ENCODE measurements at regions not wholly inside any gene's neighbourhood (a gene's known extent, or its start where the extent isn't known, plus 50 kb on each side); places are given as distances from the start of the nearest gene placed in this dataset.

- no peak for ATAC-seq (ENCODE audit: low read depth in 2 of 2)
- Histone ChIP-seq H3K27ac (ENCODE audit: insufficient read depth, low read length, poor library complexity, severe bottlenecking) (no peak overlapping the region), H3K27me3 (ENCODE audit: control insufficient read depth, insufficient read depth, low read length) (peaks cover 3% of the 10 kb centered on the region), H3K36me3 (ENCODE audit: control insufficient read depth, insufficient read depth, low read length) (no peaks in the 10 kb centered on the region), H3K9me3 (ENCODE audit: control insufficient read depth in 2 of 2, low read length in 2 of 2) (peaks cover 3 to 20% of the 10 kb centered on the region in 2 experiments), H3K4me3 (ENCODE audit: low read depth, low read length) (no peak overlapping the region), H3K4me1 (ENCODE audit: control insufficient read depth, insufficient read depth, low read length, poor library complexity, severe bottlenecking) (no peaks in the 10 kb centered on the region)
- Mint-ChIP-seq H3K27me3 (peaks cover 17% of the 10 kb centered on the region), H3K27ac (no peak overlapping the region), H3K4me1 (no peaks in the 10 kb centered on the region), H3K36me3 (no peaks in the 10 kb centered on the region), H3K9me3 (peaks cover 0 to 17% (median 9%) of the 10 kb centered on the region in 7 donors), H3K4me3 (no peak overlapping the region)
- DNase-seq, result no peak
Measured at GRCh38 chr5:175765858-175766257, 105.5 kb upstream of the CPLX2 start.

- H3K4me1 Mint-ChIP-seq, result no peaks in the 10 kb centered on the region
- no peaks in the 10 kb centered on the region for H3K36me3 Mint-ChIP-seq
- Histone ChIP-seq H3K27me3 (ENCODE audit: control insufficient read depth, insufficient read depth, low read length) (peaks cover 3% of the 10 kb centered on the region), H3K36me3 (ENCODE audit: control insufficient read depth, insufficient read depth, low read length) (no peaks in the 10 kb centered on the region), H3K9me3 (ENCODE audit: control insufficient read depth in 2 of 2, low read length in 2 of 2) (peaks cover 3 to 14% of the 10 kb centered on the region in 2 experiments), H3K4me1 (ENCODE audit: control insufficient read depth, insufficient read depth, low read length, poor library complexity, severe bottlenecking) (no peaks in the 10 kb centered on the region), H3K27ac (ENCODE audit: insufficient read depth, low read length, poor library complexity, severe bottlenecking) (no peak overlapping the region), H3K4me3 (ENCODE audit: low read depth, low read length) (no peak overlapping the region)
- no peak overlapping the region for H3K4me3 Mint-ChIP-seq
- DNase-seq (no peak), ATAC-seq (ENCODE audit: low read depth in 2 of 2) (no peak)
- H3K27ac Mint-ChIP-seq, result no peak overlapping the region
- peaks cover 25% of the 10 kb centered on the region for H3K27me3 Mint-ChIP-seq
- peaks cover 0 to 17% (median 9%) of the 10 kb centered on the region in 7 donors for H3K9me3 Mint-ChIP-seq
Measured at GRCh38 chr5:175766963-175767362, 104.4 kb upstream of the CPLX2 start.

GRCh38 chr5:175772747-175773533, 98.4 kb upstream of the CPLX2 start:
- Mint-ChIP-seq H3K4me3 (no peak overlapping the region), H3K27ac (no peak overlapping the region), H3K4me1 (no peaks in the 10 kb centered on the region), H3K36me3 (no peaks in the 10 kb centered on the region), H3K27me3 (peaks cover 28% of the 10 kb centered on the region), H3K9me3 (peaks cover 0 to 6% (median 0%) of the 10 kb centered on the region in 7 donors)
- Histone ChIP-seq H3K27ac (ENCODE audit: insufficient read depth, low read length, poor library complexity, severe bottlenecking) (no peak overlapping the region), H3K4me1 (ENCODE audit: control insufficient read depth, insufficient read depth, low read length, poor library complexity, severe bottlenecking) (no peaks in the 10 kb centered on the region), H3K27me3 (ENCODE audit: control insufficient read depth, insufficient read depth, low read length) (peaks cover 14% of the 10 kb centered on the region), H3K36me3 (ENCODE audit: control insufficient read depth, insufficient read depth, low read length) (no peaks in the 10 kb centered on the region), H3K9me3 (ENCODE audit: control insufficient read depth in 2 of 2, low read length in 2 of 2) (peaks cover 0 to under 1% of the 10 kb centered on the region in 2 experiments), H3K4me3 (ENCODE audit: low read depth, low read length) (no peak overlapping the region)
- ATAC-seq (ENCODE audit: low read depth in 2 of 2) (no peak), DNase-seq (no peak)

GRCh38 chr5:175773534-175774070, 97.8 kb upstream of the CPLX2 start:
- Mint-ChIP-seq H3K36me3 (no peaks in the 10 kb centered on the region), H3K9me3 (no peaks in the 10 kb centered on the region), H3K4me1 (no peaks in the 10 kb centered on the region), H3K4me3 (no peak overlapping the region), H3K27ac (no peak overlapping the region), H3K27me3 (peaks cover 28% of the 10 kb centered on the region)
- Histone ChIP-seq H3K9me3 (ENCODE audit: control insufficient read depth in 2 of 2, low read length in 2 of 2) (no peaks in the 10 kb centered on the region), H3K4me3 (ENCODE audit: low read depth, low read length) (no peak overlapping the region), H3K27me3 (ENCODE audit: control insufficient read depth, insufficient read depth, low read length) (peaks cover 14% of the 10 kb centered on the region), H3K4me1 (ENCODE audit: control insufficient read depth, insufficient read depth, low read length, poor library complexity, severe bottlenecking) (no peaks in the 10 kb centered on the region), H3K27ac (ENCODE audit: insufficient read depth, low read length, poor library complexity, severe bottlenecking) (no peak overlapping the region), H3K36me3 (ENCODE audit: control insufficient read depth, insufficient read depth, low read length) (no peaks in the 10 kb centered on the region)
- ATAC-seq (ENCODE audit: low read depth in 2 of 2) (no peak), DNase-seq (no peak)

GRCh38 chr5:175775416-175775815, 96.0 kb upstream of the CPLX2 start:
- Histone ChIP-seq H3K9me3 (ENCODE audit: control insufficient read depth in 2 of 2, low read length in 2 of 2) (no peaks in the 10 kb centered on the region), H3K27ac (ENCODE audit: insufficient read depth, low read length, poor library complexity, severe bottlenecking) (no peak overlapping the region), H3K4me1 (ENCODE audit: control insufficient read depth, insufficient read depth, low read length, poor library complexity, severe bottlenecking) (no peaks in the 10 kb centered on the region), H3K27me3 (ENCODE audit: control insufficient read depth, insufficient read depth, low read length) (peaks cover 16% of the 10 kb centered on the region), H3K36me3 (ENCODE audit: control insufficient read depth, insufficient read depth, low read length) (no peaks in the 10 kb centered on the region), H3K4me3 (ENCODE audit: low read depth, low read length) (no peak overlapping the region)
- ATAC-seq (ENCODE audit: low read depth in 2 of 2) (no peak), DNase-seq (no peak)
- Mint-ChIP-seq H3K27me3 (peaks cover 32% of the 10 kb centered on the region), H3K36me3 (no peaks in the 10 kb centered on the region), H3K27ac (no peak overlapping the region), H3K4me3 (no peak overlapping the region), H3K4me1 (no peaks in the 10 kb centered on the region), H3K9me3 (peaks cover 0 to 2% (median 0%) of the 10 kb centered on the region in 7 donors)

GRCh38 chr5:175778951-175779503, 92.4 kb upstream of the CPLX2 start:
- no peaks in the 10 kb centered on the region for H3K36me3 Mint-ChIP-seq
- H3K27ac Mint-ChIP-seq, result no peak overlapping the region
- Histone ChIP-seq H3K27me3 (ENCODE audit: control insufficient read depth, insufficient read depth, low read length) (peaks cover 8% of the 10 kb centered on the region), H3K36me3 (ENCODE audit: control insufficient read depth, insufficient read depth, low read length) (no peaks in the 10 kb centered on the region), H3K4me1 (ENCODE audit: control insufficient read depth, insufficient read depth, low read length, poor library complexity, severe bottlenecking) (no peaks in the 10 kb centered on the region), H3K4me3 (ENCODE audit: low read depth, low read length) (no peak overlapping the region), H3K27ac (ENCODE audit: insufficient read depth, low read length, poor library complexity, severe bottlenecking) (no peak overlapping the region), H3K9me3 (ENCODE audit: control insufficient read depth in 2 of 2, low read length in 2 of 2) (no peaks in the 10 kb centered on the region)
- H3K4me1 Mint-ChIP-seq, result no peaks in the 10 kb centered on the region
- no peak overlapping the region for H3K4me3 Mint-ChIP-seq
- DNase-seq, result no peak
- H3K27me3 Mint-ChIP-seq, result peaks cover 22% of the 10 kb centered on the region
- no peak for ATAC-seq (ENCODE audit: low read depth in 2 of 2)
- peaks cover 0 to 3% (median 0%) of the 10 kb centered on the region in 7 donors for H3K9me3 Mint-ChIP-seq

GRCh38 chr5:175783739-175784138, 87.6 kb upstream of the CPLX2 start:
- Histone ChIP-seq H3K36me3 (ENCODE audit: control insufficient read depth, insufficient read depth, low read length) (no peaks in the 10 kb centered on the region), H3K4me1 (ENCODE audit: control insufficient read depth, insufficient read depth, low read length, poor library complexity, severe bottlenecking) (no peaks in the 10 kb centered on the region), H3K27me3 (ENCODE audit: control insufficient read depth, insufficient read depth, low read length) (peaks cover 9% of the 10 kb centered on the region), H3K9me3 (ENCODE audit: control insufficient read depth in 2 of 2, low read length in 2 of 2) (no peaks in the 10 kb centered on the region), H3K27ac (ENCODE audit: insufficient read depth, low read length, poor library complexity, severe bottlenecking) (no peak overlapping the region), H3K4me3 (ENCODE audit: low read depth, low read length) (no peak overlapping the region)
- ATAC-seq (ENCODE audit: low read depth in 2 of 2) (no peak), DNase-seq (no peak)
- Mint-ChIP-seq H3K36me3 (no peaks in the 10 kb centered on the region), H3K4me1 (no peaks in the 10 kb centered on the region), H3K4me3 (no peak overlapping the region), H3K27ac (no peak overlapping the region), H3K27me3 (peaks cover 21% of the 10 kb centered on the region), H3K9me3 (peaks cover 0 to 4% (median 0%) of the 10 kb centered on the region in 7 donors)
